IMR-90 (cell line): ENCODE measurements at regions not wholly inside any gene's neighbourhood (a gene's known extent, or its start where the extent isn't known, plus 50 kb on each side); places are given as distances from the start of the nearest gene placed in this dataset.

ENCODE experiments used
- ATAC-seq: fragments of 200-7000 bp; cut with Tn5 transposase; 2 replicates; pipeline ENCODE4 v1.9.1; 2020; ENCODE audit warnings: low read depth, mild to moderate bottlenecking, moderate library complexity
- BruUV-seq: library from RNA; stranded (reverse); fragments of 400-500 nt; replicated peaks from 2 replicates; lab custom pipeline; 2021; lab: Mats Ljungman, UMichigan
- CTCF ChIA-PET: fragments of 300-600 bp; formaldehyde crosslinking; extraction: SDS; loops from one replicate; lab custom pipeline; 2021; ENCODE audit warnings: antibody characterized with exemption; lab: Yijun Ruan, JAX
- POLR2A ChIA-PET: fragments of 300-600 bp; sonication (Branson Sonifier 250); formaldehyde crosslinking; loops from one replicate; lab custom pipeline; 2022; ENCODE audit warnings: antibody characterized with exemption; ENCODE audit not compliant: unreplicated experiment; lab: Charles Lee
- DNase-seq: peaks from one replicate; pipeline ENCODE4 v3.0.0; 2013
- H2AFZ ChIP-seq: replicated peaks from 2 replicates; pipeline ENCODE3; 2013; ENCODE audit warnings: low read length, mild to moderate bottlenecking; ENCODE audit not compliant: poor library complexity
- H2AK5ac ChIP-seq: 2 replicates; pipeline ENCODE4 v1.6.1; 2013; ENCODE audit warnings: low read depth, low read length, inconsistent platforms
- H2AK9ac ChIP-seq: replicated peaks from 2 replicates; pipeline ENCODE3; 2013; ENCODE audit warnings: mild to moderate bottlenecking, low read depth, low read length, moderate library complexity; ENCODE audit not compliant: poor library complexity
- H2BK120ac ChIP-seq: 2 replicates; pipeline ENCODE4 v1.6.1; 2013; ENCODE audit warnings: low read depth, low read length, inconsistent platforms
- H2BK15ac ChIP-seq: 3 replicates; pipeline ENCODE4 v1.6.1; 2013; ENCODE audit warnings: low read depth, low read length, inconsistent platforms
- H2BK20ac ChIP-seq: 2 replicates; pipeline ENCODE4 v1.6.1; 2013; ENCODE audit warnings: low read depth, mild to moderate bottlenecking, inconsistent platforms, low read length, moderate library complexity
- H2BK5ac ChIP-seq: 2 replicates; pipeline ENCODE4 v1.6.1; 2013; ENCODE audit warnings: mild to moderate bottlenecking, low read depth, low read length, inconsistent platforms; ENCODE audit not compliant: poor library complexity, severe bottlenecking
- H3K14ac ChIP-seq: replicated peaks from 2 replicates; pipeline ENCODE4 v1.6.1; 2013; ENCODE audit warnings: low read depth, low read length, inconsistent platforms
- H3K18ac ChIP-seq: 2 replicates; pipeline ENCODE4 v1.6.1; 2013; ENCODE audit warnings: low read depth, low read length, control low read depth
- H3K23ac ChIP-seq: 2 replicates; pipeline ENCODE4 v1.6.1; 2013; ENCODE audit warnings: low read depth, low read length, inconsistent platforms
- H3K27ac ChIP-seq: 2 replicates; pipeline ENCODE4 v1.5.1; 2013; ENCODE audit warnings: mild to moderate bottlenecking, control low read depth, low read length; ENCODE audit not compliant: insufficient read depth
- H3K27me3 ChIP-seq: 2 replicates; pipeline ENCODE4 v1.6.1; 2013; ENCODE audit warnings: low read length; ENCODE audit not compliant: control insufficient read depth, insufficient read depth
- H3K36me3 ChIP-seq: 2 replicates; pipeline ENCODE4 v1.6.1; 2013; ENCODE audit warnings: low read length, mixed read lengths; ENCODE audit not compliant: control insufficient read depth, insufficient read depth
- H3K4ac ChIP-seq: 2 replicates; pipeline ENCODE4 v1.6.1; 2013; ENCODE audit warnings: low read depth, low read length, inconsistent platforms
- H3K4me1 ChIP-seq: 2 replicates; pipeline ENCODE4 v1.6.1; 2013; ENCODE audit warnings: low read length, mixed read lengths; ENCODE audit not compliant: control insufficient read depth, insufficient read depth
- H3K4me2 ChIP-seq: 2 replicates; pipeline ENCODE4 v1.6.1; 2013; ENCODE audit warnings: low read depth, mild to moderate bottlenecking, control low read depth, low read length, moderate library complexity
- H3K4me3 ChIP-seq: 2 replicates; pipeline ENCODE4 v1.5.1; 2013; ENCODE audit warnings: low read depth, mild to moderate bottlenecking, control low read depth, low read length, moderate library complexity; ENCODE audit not compliant: insufficient read depth
- H3K56ac ChIP-seq: 2 replicates; pipeline ENCODE4 v1.6.1; 2013; ENCODE audit warnings: low read length, inconsistent platforms; ENCODE audit not compliant: insufficient read depth; ENCODE audit errors: extremely low read depth
- H3K79me1 ChIP-seq, 2 experiments: 2 replicates each; pipeline ENCODE4 v1.6.1; 2013; ENCODE audit warnings: low read length in 2 of 2, inconsistent platforms in 1 of 2, low read depth in 1 of 2
- H3K9ac ChIP-seq: 2 replicates; pipeline ENCODE4 v1.6.1; 2013; ENCODE audit warnings: low read depth, low read length, control low read depth
- H3K9me1 ChIP-seq: 2 replicates; pipeline ENCODE4 v1.6.1; 2013; ENCODE audit warnings: low read length, inconsistent platforms; ENCODE audit not compliant: insufficient read depth
- H3K9me3 ChIP-seq: 2 replicates; pipeline ENCODE4 v1.6.1; 2013; ENCODE audit warnings: low read length; ENCODE audit not compliant: control insufficient read depth, insufficient read depth
- H4K20me1 ChIP-seq: 2 replicates; pipeline ENCODE4 v1.6.1; 2013; ENCODE audit warnings: low read length, inconsistent platforms; ENCODE audit not compliant: insufficient read depth
- H4K5ac ChIP-seq: 2 replicates; pipeline ENCODE4 v1.6.1; 2013; ENCODE audit warnings: mild to moderate bottlenecking, low read depth, low read length, control low read depth
- H4K8ac ChIP-seq, 2 experiments: 2 replicates each; pipeline ENCODE4 v1.6.1; 2013; ENCODE audit warnings: low read depth in 2 of 2, low read length in 2 of 2, control low read depth in 1 of 2, inconsistent platforms in 1 of 2
- H4K91ac ChIP-seq: 2 replicates; pipeline ENCODE4 v1.6.1; 2013; ENCODE audit warnings: low read depth, low read length, inconsistent platforms; ENCODE audit not compliant: insufficient read depth
- CEBPB ChIP-seq: IDR thresholded peaks from 2 replicates; pipeline ENCODE4 v1.6.1; 2012; ENCODE audit warnings: low read depth, low read length, improper control_type of control experiment
- ELK1 ChIP-seq: fragments of 150-350 bp; IDR thresholded peaks from 2 replicates; pipeline ENCODE4 v1.6.1; 2016; ENCODE audit warnings: low read depth, mild to moderate bottlenecking, low read length, moderate library complexity, borderline replicate concordance
- MAFK ChIP-seq: IDR thresholded peaks from 2 replicates; pipeline ENCODE4 v1.6.1; 2012; ENCODE audit warnings: low read depth, low read length, improper control_type of control experiment
- MAZ ChIP-seq: IDR thresholded peaks from 2 replicates; pipeline ENCODE4 v1.6.1; 2012; ENCODE audit warnings: low read depth, mild to moderate bottlenecking, low read length, improper control_type of control experiment, moderate library complexity, borderline replicate concordance
- NFE2L2 ChIP-seq: fragments of 150-350 bp; IDR thresholded peaks from 2 replicates; pipeline ENCODE4 v1.6.1; 2016; ENCODE audit warnings: low read depth, mild to moderate bottlenecking, low read length
- RAD21 ChIP-seq: IDR thresholded peaks from 2 replicates; pipeline ENCODE4 v1.6.1; 2012; ENCODE audit warnings: low read length, improper control_type of control experiment
- RCOR1 ChIP-seq: IDR thresholded peaks from 2 replicates; pipeline ENCODE4 v1.6.1; 2012; ENCODE audit warnings: mild to moderate bottlenecking, low read length, improper control_type of control experiment; ENCODE audit not compliant: insufficient replicate concordance
- WGBS, 2 experiments: methylation state at CpG; one replicate each; pipeline versions ENCODE4 v1.1.5 to v1.1.7; 2013; ENCODE audit warnings: missing lambda C conversion rate in 2 of 2; ENCODE audit not compliant: insufficient read length in 1 of 2; ENCODE audit errors: extremely low coverage in 2 of 2; 5-methylcytosine and 5-hydroxymethylcytosine counted together
- dilution Hi-C: fragments of 300-500 bp; cut with HindIII; formaldehyde crosslinking; loops from one replicate; pipeline ENCODE4 v1.14.3; 2018; ENCODE audit warnings: low sequenced_read_pairs; ENCODE audit not compliant: unreplicated experiment
- in situ Hi-C: fragments of 300-500 bp; cut with MboI; formaldehyde crosslinking; loops from 3 replicates; pipeline ENCODE4 v1.14.3; 2019; ENCODE audit warnings: low sequenced_read_pairs, inconsistent platforms, mixed read lengths
- intact Hi-C: fragments of 100-400 bp; cut with micrococcal nuclease; formaldehyde crosslinking; loops from 2 replicates; pipeline ENCODE4 v1.10.0; 2022

GRCh38 chr4:170307182-170307581, 217.4 kb upstream of the AADAT start:
- Histone ChIP-seq H3K27me3 (no peaks in the 10 kb centered on the region), H4K5ac (no peak overlapping the region), H2AK9ac (no peak overlapping the region), H3K14ac (no peak overlapping the region), H3K4me2 (no peak overlapping the region), H2AFZ (no peak overlapping the region), H4K20me1 (no peaks in the 10 kb centered on the region), H3K23ac (no peak overlapping the region), H2AK5ac (no peak overlapping the region), H3K9me1 (no peaks in the 10 kb centered on the region), H3K36me3 (no peaks in the 10 kb centered on the region), H3K79me1 (no peaks in the 10 kb centered on the region), H4K91ac (no peak overlapping the region), H3K18ac (no peak overlapping the region), H3K4me1 (no peaks in the 10 kb centered on the region), H3K56ac (no peak overlapping the region), H2BK15ac (no peak overlapping the region), H3K4me3 (no peak overlapping the region), H2BK120ac (no peak overlapping the region), H2BK20ac (no peak overlapping the region), H2BK5ac (no peak overlapping the region), H3K9ac (no peak overlapping the region), H3K9me3 (0 out of 2 replicates have a peak, but pooled peaks cover under 1% of the 10 kb centered on the region), H4K8ac (no peak overlapping the region), H3K27ac (no peak overlapping the region), H3K4ac (no peak overlapping the region)
- in situ Hi-C loops: no loop called here
- ChIA-PET CTCF (no interaction called here), POLR2A (no interaction called here)
- dilution Hi-C loops: no loop called here
- TF ChIP-seq CEBPB (no peak), RCOR1 (no peak), MAZ (no peak), RAD21 (no peak), MAFK (no peak), NFE2L2 (no peak), ELK1 (no peak)
- no CpG with 5 or more reads among the region's 1 CpG for WGBS, 2 experiments
- no TSS peak for BruUV-seq
- intact Hi-C loops: loop anchor here (5.0 kb wide), 1 partner anchor 410 kb away; no protein-coding TSS in a partner anchor
- ATAC-seq (no peak), DNase-seq (no peak)
